Inflammatory macrophage (primary cell): ENCODE measurements at regions not wholly inside any gene's neighbourhood (a gene's known extent, or its start where the extent isn't known, plus 50 kb on each side); places are given as distances from the start of the nearest gene placed in this dataset.
"Not testable (repeated sequence)": the region's sequence is repeated elsewhere in the genome, so short reads cannot be mapped to it uniquely, and the experiment has no call there.

ENCODE experiments used
- DNase-seq, 2 donors: peaks; one replicate each; pipeline ENCODE4 v3.0.0-alpha.2; 2020 to 2022

GRCh38 chr1:8167936-8168335 is 141.8 kb upstream of the ERRFI1 start:
- DNase-seq: no peak

GRCh38 chr1:8166406-8166805 is 140.3 kb upstream of the ERRFI1 start:
- DNase-seq: no peak

- peak in 1 of 2 donors; percentile 6 for DNase-seq
These were observed 139.7 kb upstream of the ERRFI1 start for GRCh38 chr1:8165595-8166360.

- no peak for DNase-seq
These were observed 138.6 kb upstream of the ERRFI1 start for GRCh38 chr1:8164670-8165069.

GRCh38 chr1:8163039-8163438 is 136.9 kb upstream of the ERRFI1 start:
- no peak for DNase-seq

- DNase-seq: no peak
These were observed 136.1 kb upstream of the ERRFI1 start for GRCh38 chr1:8162168-8162567.

GRCh38 chr1:8161546-8162105 is 135.5 kb upstream of the ERRFI1 start:
- no peak for DNase-seq

- no peak for DNase-seq
These were observed 133.4 kb upstream of the ERRFI1 start for GRCh38 chr1:8159470-8160024.

- no peak for DNase-seq
These were observed 132.9 kb upstream of the ERRFI1 start for GRCh38 chr1:8158995-8159394.

GRCh38 chr1:8157765-8158164 is 131.7 kb upstream of the ERRFI1 start:
- no peak for DNase-seq

- peak; percentile 17 to 43 for DNase-seq
These were observed 129.5 kb upstream of the ERRFI1 start for GRCh38 chr1:8155528-8156186.

- no peak for DNase-seq
These were observed 128.5 kb upstream of the ERRFI1 start for GRCh38 chr1:8154621-8155052.

GRCh38 chr1:8153961-8154360 is 127.9 kb upstream of the ERRFI1 start:
- no peak for DNase-seq

- no peak for DNase-seq
These were observed 126.9 kb upstream of the ERRFI1 start for GRCh38 chr1:8152731-8153702.

GRCh38 chr1:8151647-8152046 is 125.5 kb upstream of the ERRFI1 start:
- no peak for DNase-seq

GRCh38 chr1:8149756-8150155 is 123.6 kb upstream of the ERRFI1 start:
- not testable (repeated sequence) for DNase-seq

- no peak for DNase-seq
These were observed 121.8 kb upstream of the ERRFI1 start for GRCh38 chr1:8147956-8148355.

- DNase-seq: no peak
These were observed 120.2 kb upstream of the ERRFI1 start for GRCh38 chr1:8146257-8146855.

- no peak for DNase-seq
These were observed 119.6 kb upstream of the ERRFI1 start for GRCh38 chr1:8145545-8146202.

GRCh38 chr1:8144323-8144722 is 118.2 kb upstream of the ERRFI1 start:
- DNase-seq: no peak

GRCh38 chr1:8142955-8143629 is 117.0 kb upstream of the ERRFI1 start:
- DNase-seq: no peak
